Fibroblast of lung (primary cell): ENCODE measurements at regions not wholly inside any gene's neighbourhood (a gene's known extent, or its start where the extent isn't known, plus 50 kb on each side); places are given as distances from the start of the nearest gene placed in this dataset.

ENCODE experiments used
- DNase-seq, 2 donors: peaks; one replicate each; pipeline versions ENCODE4 v3.0.0 to v3.0.0-alpha.2; 2010; ENCODE audit warnings: low read depth in 2 of 2
- H2AFZ ChIP-seq: 2 replicates; pipeline ENCODE4 v1.5.1; 2012; ENCODE audit warnings: low read length, control low read depth, inconsistent platforms
- H3K27ac ChIP-seq: 2 replicates; pipeline ENCODE4 v1.5.1; 2011; ENCODE audit warnings: low read length, control low read depth; ENCODE audit not compliant: insufficient read depth
- H3K27me3 ChIP-seq: 2 replicates; pipeline ENCODE4 v1.5.1; 2011; ENCODE audit warnings: mild to moderate bottlenecking, low read length; ENCODE audit not compliant: control insufficient read depth, insufficient read depth
- H3K36me3 ChIP-seq: 2 replicates; pipeline ENCODE4 v1.5.1; 2011; ENCODE audit warnings: low read length; ENCODE audit not compliant: control insufficient read depth, insufficient read depth
- H3K4me1 ChIP-seq: 2 replicates; pipeline ENCODE4 v1.5.1; 2011; ENCODE audit warnings: low read length; ENCODE audit not compliant: control insufficient read depth, insufficient read depth; ENCODE audit errors: extremely low read depth
- H3K4me2 ChIP-seq: 2 replicates; pipeline ENCODE4 v1.5.1; 2011; ENCODE audit warnings: low read length, control low read depth; ENCODE audit not compliant: insufficient read depth; ENCODE audit errors: extremely low read depth
- H3K4me3 ChIP-seq, 4 experiments: fragments of 200-600 bp in 1 of 4; sonication (generic) in 1 of 4; replicated peaks in 1 of 4; 2 replicates each; pipeline ENCODE4 v1.5.1; 2011 to 2016; ENCODE audit warnings: low read length in 4 of 4, low read depth in 3 of 4, mild to moderate bottlenecking in 3 of 4, control low read depth in 2 of 4, inconsistent platforms in 1 of 4, mixed read lengths in 1 of 4; ENCODE audit not compliant: insufficient read depth in 1 of 4; ENCODE audit errors: control extremely low read depth in 1 of 4
- H3K79me2 ChIP-seq: 2 replicates; pipeline ENCODE4 v1.5.1; 2012; ENCODE audit warnings: mild to moderate bottlenecking, low read length, inconsistent platforms; ENCODE audit not compliant: control insufficient read depth, insufficient read depth
- H3K9ac ChIP-seq: 2 replicates; pipeline ENCODE4 v1.5.1; 2011; ENCODE audit warnings: mild to moderate bottlenecking, low read length, control low read depth; ENCODE audit not compliant: insufficient read depth
- H3K9me3 ChIP-seq: 2 replicates; pipeline ENCODE4 v1.5.1; 2012; ENCODE audit warnings: low read depth, low read length; ENCODE audit not compliant: control insufficient read depth, insufficient read depth
- H4K20me1 ChIP-seq: 2 replicates; pipeline ENCODE4 v1.5.1; 2011; ENCODE audit warnings: low read length; ENCODE audit not compliant: control insufficient read depth, insufficient read depth; ENCODE audit errors: extremely low read depth
- EZH2 ChIP-seq: IDR thresholded peaks from 2 replicates; pipeline ENCODE4 v1.5.1; 2012; ENCODE audit warnings: low read length, control low read depth, mild to moderate bottlenecking; ENCODE audit errors: missing control alignments
- TF ChIP-seq, protein P1 (sequence below), 2 donors: IDR thresholded peaks in 1 of 2; conservative IDR thresholded peaks in 1 of 2; 1 replicate in 1 of 2; 2 replicates in 1 of 2; pipeline ENCODE4 v1.5.1; 2011 to 2012; ENCODE audit warnings: low read length in 2 of 2, control low read depth in 1 of 2, inconsistent platforms in 1 of 2, low read depth in 1 of 2, mild to moderate bottlenecking in 1 of 2

DNA sequence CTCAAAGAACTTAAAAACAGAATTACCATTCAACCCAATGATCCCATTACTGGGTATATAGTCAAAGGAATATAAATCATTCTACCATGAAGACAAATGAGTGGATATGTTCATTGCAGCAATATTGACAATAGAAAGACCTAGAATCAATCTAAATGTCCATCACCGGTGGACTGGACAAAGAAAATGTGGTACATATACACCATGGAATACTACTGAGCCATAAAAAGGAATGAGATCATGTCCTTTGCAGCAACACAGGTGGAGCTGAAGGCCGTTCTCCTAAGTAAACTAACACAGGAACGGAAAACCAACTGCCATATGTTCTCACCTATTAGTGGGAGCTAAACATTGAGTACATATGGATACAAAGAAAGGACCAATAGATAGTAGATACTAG, 576.7 kb upstream of the CITED2 start:
- no peaks in the 10 kb centered on the region for H3K79me2 ChIP-seq
- H3K27ac ChIP-seq, result no peak overlapping the region
- H3K4me2 ChIP-seq, result no peak overlapping the region
- H3K36me3 ChIP-seq, result no peaks in the 10 kb centered on the region
- TF ChIP-seq EZH2, result no peak
- TF ChIP-seq, protein P1, sequence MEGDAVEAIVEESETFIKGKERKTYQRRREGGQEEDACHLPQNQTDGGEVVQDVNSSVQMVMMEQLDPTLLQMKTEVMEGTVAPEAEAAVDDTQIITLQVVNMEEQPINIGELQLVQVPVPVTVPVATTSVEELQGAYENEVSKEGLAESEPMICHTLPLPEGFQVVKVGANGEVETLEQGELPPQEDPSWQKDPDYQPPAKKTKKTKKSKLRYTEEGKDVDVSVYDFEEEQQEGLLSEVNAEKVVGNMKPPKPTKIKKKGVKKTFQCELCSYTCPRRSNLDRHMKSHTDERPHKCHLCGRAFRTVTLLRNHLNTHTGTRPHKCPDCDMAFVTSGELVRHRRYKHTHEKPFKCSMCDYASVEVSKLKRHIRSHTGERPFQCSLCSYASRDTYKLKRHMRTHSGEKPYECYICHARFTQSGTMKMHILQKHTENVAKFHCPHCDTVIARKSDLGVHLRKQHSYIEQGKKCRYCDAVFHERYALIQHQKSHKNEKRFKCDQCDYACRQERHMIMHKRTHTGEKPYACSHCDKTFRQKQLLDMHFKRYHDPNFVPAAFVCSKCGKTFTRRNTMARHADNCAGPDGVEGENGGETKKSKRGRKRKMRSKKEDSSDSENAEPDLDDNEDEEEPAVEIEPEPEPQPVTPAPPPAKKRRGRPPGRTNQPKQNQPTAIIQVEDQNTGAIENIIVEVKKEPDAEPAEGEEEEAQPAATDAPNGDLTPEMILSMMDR (conservative IDR thresholded peaks at IDR 0.05 in 1 of 2, IDR thresholded peaks at IDR 0.05 in 1 of 2; ENCODE audit: low read depth in 1 of 2, low read length in 2 of 2), result no peak
- DNase-seq, result no peak
- no peaks in the 10 kb centered on the region for H3K9me3 ChIP-seq
- H3K27me3 ChIP-seq, result no peaks in the 10 kb centered on the region
- no peak overlapping the region for H2AFZ ChIP-seq
- H3K4me1 ChIP-seq, result no peaks in the 10 kb centered on the region
- H3K4me3 ChIP-seq, result no peak overlapping the region
- H3K9ac ChIP-seq, result no peak overlapping the region
- H4K20me1 ChIP-seq, result no peaks in the 10 kb centered on the region

DNA sequence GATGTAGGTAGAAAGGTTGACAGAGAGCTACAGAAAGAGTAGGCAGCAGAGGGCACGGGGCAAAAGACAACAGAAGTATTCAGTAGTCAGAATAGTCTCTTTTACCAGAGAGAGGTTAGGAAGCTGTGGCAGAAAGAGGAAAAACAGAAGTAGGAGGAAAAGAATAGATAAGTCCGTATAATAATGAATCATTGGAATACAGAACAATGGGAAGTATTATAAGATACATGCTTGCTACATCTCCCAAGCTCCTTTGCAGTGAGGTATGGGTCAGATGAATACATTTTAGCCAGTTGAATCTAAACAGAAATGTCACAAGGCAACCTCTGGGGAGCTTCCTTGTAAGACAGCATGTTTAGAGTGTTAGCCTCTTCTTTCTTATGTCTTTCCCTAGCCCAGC, 570.5 kb upstream of the CITED2 start:
- no peak overlapping the region for H3K4me3 ChIP-seq
- no peak overlapping the region for H3K27ac ChIP-seq
- H2AFZ ChIP-seq, result no peak overlapping the region
- H3K4me1 ChIP-seq, result peaks cover 4% of the 10 kb centered on the region
- TF ChIP-seq, protein P1 (conservative IDR thresholded peaks at IDR 0.05 in 1 of 2, IDR thresholded peaks at IDR 0.05 in 1 of 2; ENCODE audit: low read depth in 1 of 2, low read length in 2 of 2), result no peak
- TF ChIP-seq EZH2, result no peak
- H3K9ac ChIP-seq, result no peak overlapping the region
- no peaks in the 10 kb centered on the region for H3K79me2 ChIP-seq
- no peaks in the 10 kb centered on the region for H3K9me3 ChIP-seq
- H3K4me2 ChIP-seq, result no peak overlapping the region
- no peaks in the 10 kb centered on the region for H3K27me3 ChIP-seq
- no peak for DNase-seq
- no peaks in the 10 kb centered on the region for H4K20me1 ChIP-seq
- H3K36me3 ChIP-seq, result no peaks in the 10 kb centered on the region

DNA sequence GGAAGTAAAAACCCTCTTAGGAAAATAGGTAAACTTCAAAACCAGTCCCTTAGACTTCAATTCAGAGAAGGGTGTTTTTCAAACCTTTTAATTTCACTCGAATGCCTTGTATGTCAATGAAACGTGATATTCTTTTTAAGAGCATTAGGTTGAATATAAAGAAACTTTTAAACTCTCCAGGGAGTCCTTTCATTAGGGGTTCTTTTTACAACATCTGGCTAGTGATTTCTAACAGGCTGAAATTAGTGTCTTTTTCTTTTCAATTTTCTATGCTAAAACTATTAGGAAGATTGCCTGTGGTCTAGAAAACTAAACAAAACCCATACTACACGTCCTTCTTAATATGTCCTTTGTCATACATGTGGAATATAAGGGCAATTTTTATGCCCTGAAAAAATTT, 569.7 kb upstream of the CITED2 start:
- H3K4me2 ChIP-seq, result no peak overlapping the region
- no peaks in the 10 kb centered on the region for H3K36me3 ChIP-seq
- no peak for DNase-seq
- no peak for TF ChIP-seq EZH2
- TF ChIP-seq, protein P1 (conservative IDR thresholded peaks at IDR 0.05 in 1 of 2, IDR thresholded peaks at IDR 0.05 in 1 of 2; ENCODE audit: low read depth in 1 of 2, low read length in 2 of 2), result no peak
- H3K27me3 ChIP-seq, result no peaks in the 10 kb centered on the region
- H3K27ac ChIP-seq, result peak overlapping the region; percentile 22
- H3K79me2 ChIP-seq, result no peaks in the 10 kb centered on the region
- no peaks in the 10 kb centered on the region for H4K20me1 ChIP-seq
- H3K4me3 ChIP-seq, result no peak overlapping the region
- H3K9ac ChIP-seq, result no peak overlapping the region
- no peak overlapping the region for H2AFZ ChIP-seq
- no peaks in the 10 kb centered on the region for H3K9me3 ChIP-seq
- peaks cover 4% of the 10 kb centered on the region for H3K4me1 ChIP-seq
